GM23248 (cell line): ENCODE measurements at regions not wholly inside any gene's neighbourhood (a gene's known extent, or its start where the extent isn't known, plus 50 kb on each side); places are given as distances from the start of the nearest gene placed in this dataset.

Source experiments
- EZH2 ChIP-seq: fragments of 200-600 bp; sonication (generic); IDR thresholded peaks from 2 replicates; pipeline ENCODE4 v1.6.1; 2018; ENCODE audit warnings: antibody characterized with exemption, mild to moderate bottlenecking; ENCODE audit not compliant: insufficient read depth, poor library complexity, severe bottlenecking
- EZH2phosphoT487 ChIP-seq: fragments of 200-600 bp; sonication (generic); IDR thresholded peaks from 2 replicates; pipeline ENCODE4 v1.6.1; 2018; ENCODE audit warnings: antibody characterized with exemption, moderate library complexity, mild to moderate bottlenecking, low read depth; ENCODE audit not compliant: insufficient read depth

- TF ChIP-seq EZH2phosphoT487 (no peak), EZH2 (no peak)
Measured at GRCh38 chr19:31617010-31617585, 267.9 kb upstream of the TSHZ3 start.
